Upper lobe of left lung (tissue), 4 donors: ENCODE measurements at regions not wholly inside any gene's neighbourhood (a gene's known extent, or its start where the extent isn't known, plus 50 kb on each side); places are given as distances from the start of the nearest gene placed in this dataset.

Source experiments
- CTCF ChIP-seq, 6 experiments: fragments of 450-650 bp in 4 of 6; fragments of 200-600 bp in 2 of 6; sonication (generic) in 2 of 6; IDR thresholded peaks; one replicate each; pipeline ENCODE4 v1.5.1; 2016 to 2019; ENCODE audit warnings: antibody characterized with exemption in 6 of 6
- POLR2A ChIP-seq, 4 donors: fragments of 450-650 bp; IDR thresholded peaks; one replicate each; pipeline ENCODE4 v1.5.1; 2016 to 2017; ENCODE audit warnings: antibody characterized with exemption in 4 of 4, mild to moderate bottlenecking in 2 of 4
- POLR2AphosphoS5 ChIP-seq, 2 donors: sonication (generic); formaldehyde crosslinking; IDR thresholded peaks; one replicate each; pipeline ENCODE4 v1.5.1; 2017; ENCODE audit warnings: antibody characterized with exemption in 2 of 2

GRCh38 chr6:147637620-147638195 is 129.2 kb downstream of the SAMD5 start:
- TF ChIP-seq POLR2AphosphoS5 (IDR thresholded peaks at IDR 0.05) (no peak), POLR2A (IDR thresholded peaks at IDR 0.05) (no peak), CTCF (IDR thresholded peaks at IDR 0.05) (no peak)
